ENCODE measurements at regions not wholly inside any gene's neighbourhood (a gene's known extent, or its start where the extent isn't known, plus 50 kb on each side); places are given as distances from the start of the nearest gene placed in this dataset.

- Mint-ChIP-seq H3K27ac (no peak overlapping the region), H3K36me3 (ENCODE audit: low read depth) (no peaks in the 10 kb centered on the region), H3K4me1 (no peaks in the 10 kb centered on the region), H3K9me3 (no peaks in the 10 kb centered on the region), H3K4me3 (no peak overlapping the region), H3K27me3 (ENCODE audit: low read depth) (peaks cover 14% of the 10 kb centered on the region)
- TF ChIP-seq, protein P1, sequence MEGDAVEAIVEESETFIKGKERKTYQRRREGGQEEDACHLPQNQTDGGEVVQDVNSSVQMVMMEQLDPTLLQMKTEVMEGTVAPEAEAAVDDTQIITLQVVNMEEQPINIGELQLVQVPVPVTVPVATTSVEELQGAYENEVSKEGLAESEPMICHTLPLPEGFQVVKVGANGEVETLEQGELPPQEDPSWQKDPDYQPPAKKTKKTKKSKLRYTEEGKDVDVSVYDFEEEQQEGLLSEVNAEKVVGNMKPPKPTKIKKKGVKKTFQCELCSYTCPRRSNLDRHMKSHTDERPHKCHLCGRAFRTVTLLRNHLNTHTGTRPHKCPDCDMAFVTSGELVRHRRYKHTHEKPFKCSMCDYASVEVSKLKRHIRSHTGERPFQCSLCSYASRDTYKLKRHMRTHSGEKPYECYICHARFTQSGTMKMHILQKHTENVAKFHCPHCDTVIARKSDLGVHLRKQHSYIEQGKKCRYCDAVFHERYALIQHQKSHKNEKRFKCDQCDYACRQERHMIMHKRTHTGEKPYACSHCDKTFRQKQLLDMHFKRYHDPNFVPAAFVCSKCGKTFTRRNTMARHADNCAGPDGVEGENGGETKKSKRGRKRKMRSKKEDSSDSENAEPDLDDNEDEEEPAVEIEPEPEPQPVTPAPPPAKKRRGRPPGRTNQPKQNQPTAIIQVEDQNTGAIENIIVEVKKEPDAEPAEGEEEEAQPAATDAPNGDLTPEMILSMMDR (IDR thresholded peaks at IDR 0.05; ENCODE audit: unreplicated experiment in 3 of 3), result no peak
Observed at GRCh38 chr17:31758646-31759045, 100.4 kb downstream of the COPRS start.

DNA sequence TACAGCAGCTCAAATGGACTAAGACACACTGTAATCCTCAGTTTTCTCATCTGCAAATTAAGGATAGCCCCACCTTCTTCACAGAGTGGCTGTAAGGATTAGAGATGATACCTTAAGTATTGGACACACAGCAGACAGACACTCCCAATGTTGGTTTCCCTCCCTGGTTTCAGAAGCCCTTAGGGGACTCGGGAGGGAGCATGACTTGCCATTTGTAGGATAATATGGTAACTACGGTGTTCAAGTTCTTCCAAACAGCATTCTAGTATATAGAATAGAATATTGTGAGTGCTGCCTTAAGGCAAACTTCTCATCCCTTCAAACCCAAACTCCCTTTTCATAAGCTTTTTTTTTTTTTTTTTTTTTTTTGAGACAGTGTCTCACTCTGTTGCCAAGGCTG lies 101.9 kb downstream of the COPRS start:
- no peaks in the 10 kb centered on the region for H3K36me3 Mint-ChIP-seq (ENCODE audit: low read depth)
- H3K27me3 Mint-ChIP-seq (ENCODE audit: low read depth), result peaks cover 11% of the 10 kb centered on the region
- no peaks in the 10 kb centered on the region for H3K4me1 Mint-ChIP-seq
- no peak overlapping the region for H3K27ac Mint-ChIP-seq
- H3K9me3 Mint-ChIP-seq, result no peaks in the 10 kb centered on the region
- TF ChIP-seq, protein P1 (IDR thresholded peaks at IDR 0.05; ENCODE audit: unreplicated experiment in 3 of 3), result no peak
- H3K4me3 Mint-ChIP-seq, result no peak overlapping the region

DNA sequence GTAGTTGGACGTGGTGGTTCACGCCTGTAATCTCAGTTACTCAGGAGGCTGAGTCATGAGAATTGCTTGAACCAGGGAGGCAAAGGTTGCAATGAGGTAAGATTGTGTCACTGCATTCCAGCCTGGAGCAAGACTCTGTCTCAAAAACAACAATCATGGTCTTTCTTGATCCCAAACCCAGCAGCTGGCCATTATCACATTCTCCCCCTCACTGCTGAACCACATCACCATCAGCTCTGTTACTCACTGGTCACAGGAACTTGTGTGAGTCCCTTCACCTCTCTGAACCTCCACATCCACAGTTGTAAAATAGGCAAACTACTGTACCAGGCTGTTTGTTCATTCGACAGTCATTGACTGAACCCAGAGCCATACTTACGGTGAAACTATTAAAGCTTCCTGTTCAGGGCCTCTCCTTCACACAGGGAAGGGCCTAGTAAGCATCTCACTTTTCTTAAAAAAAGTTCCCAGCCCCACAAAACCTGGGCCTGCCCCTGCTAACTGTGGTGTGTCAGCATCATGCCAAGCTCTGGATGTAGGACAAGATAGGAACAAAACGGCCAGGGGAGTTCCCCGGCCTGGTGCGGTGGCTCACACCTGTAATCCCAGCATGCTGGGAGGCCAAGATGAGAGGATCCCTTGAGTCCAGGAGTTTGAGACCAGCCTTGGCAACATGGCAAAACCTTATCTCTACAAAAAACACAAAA lies 104.7 kb downstream of the COPRS start:
- H3K36me3 Mint-ChIP-seq (ENCODE audit: low read depth), result no peaks in the 10 kb centered on the region
- TF ChIP-seq, protein P1 (IDR thresholded peaks at IDR 0.05; ENCODE audit: unreplicated experiment in 3 of 3), result no peak
- no peaks in the 10 kb centered on the region for H3K4me1 Mint-ChIP-seq
- H3K9me3 Mint-ChIP-seq, result no peaks in the 10 kb centered on the region
- H3K27me3 Mint-ChIP-seq (ENCODE audit: low read depth), result peaks cover 8% of the 10 kb centered on the region
- H3K27ac Mint-ChIP-seq, result no peak overlapping the region
- no peak overlapping the region for H3K4me3 Mint-ChIP-seq

DNA sequence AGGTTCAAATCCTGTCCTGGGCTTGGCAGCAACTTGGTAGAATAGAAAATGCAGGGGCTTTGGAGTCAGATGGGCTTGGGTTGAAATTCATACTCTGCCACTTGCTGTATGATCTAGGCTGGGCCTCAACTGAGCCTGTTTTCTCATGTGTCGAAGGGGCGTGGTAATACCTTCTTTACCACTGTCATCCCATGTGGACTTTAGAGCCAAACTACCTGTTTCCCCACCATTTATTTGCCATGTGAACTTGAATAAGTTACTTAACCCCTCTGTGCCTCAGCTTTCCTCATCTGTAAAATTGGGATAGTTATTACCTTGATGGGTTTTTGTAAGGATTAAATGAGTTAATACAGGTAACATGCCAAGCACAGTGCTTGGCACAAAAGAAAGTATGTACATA lies 106.0 kb downstream of the COPRS start:
- H3K4me3 Mint-ChIP-seq, result no peak overlapping the region
- H3K27ac Mint-ChIP-seq, result no peak overlapping the region
- H3K9me3 Mint-ChIP-seq, result no peaks in the 10 kb centered on the region
- no peaks in the 10 kb centered on the region for H3K27me3 Mint-ChIP-seq (ENCODE audit: low read depth)
- no peaks in the 10 kb centered on the region for H3K4me1 Mint-ChIP-seq
- TF ChIP-seq, protein P1 (IDR thresholded peaks at IDR 0.05; ENCODE audit: unreplicated experiment in 3 of 3), result no peak
- H3K36me3 Mint-ChIP-seq (ENCODE audit: low read depth), result no peaks in the 10 kb centered on the region

DNA sequence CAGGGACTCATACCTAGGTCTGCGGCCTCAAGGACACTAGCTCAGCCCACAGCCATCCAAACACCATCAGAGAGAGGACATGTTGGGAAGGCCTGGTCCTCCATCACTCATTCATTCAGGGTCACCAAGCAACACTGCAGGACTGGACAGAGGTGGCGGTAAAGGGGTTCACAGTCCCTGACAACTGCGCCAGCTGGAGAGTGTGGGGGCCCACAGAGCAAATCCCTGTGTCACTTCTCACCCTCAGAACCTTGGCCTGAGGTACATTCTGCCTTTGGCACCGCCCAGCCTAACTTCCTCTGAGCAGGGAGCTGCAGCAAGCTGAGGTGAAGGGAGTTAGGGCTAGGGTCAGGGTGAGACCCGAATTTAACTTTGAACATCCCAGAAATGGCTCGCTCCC lies 106.5 kb downstream of the COPRS start:
- TF ChIP-seq, protein P1 (IDR thresholded peaks at IDR 0.05; ENCODE audit: unreplicated experiment in 3 of 3), result no peak
- no peaks in the 10 kb centered on the region for H3K9me3 Mint-ChIP-seq
- no peaks in the 10 kb centered on the region for H3K36me3 Mint-ChIP-seq (ENCODE audit: low read depth)
- H3K27ac Mint-ChIP-seq, result no peak overlapping the region
- no peak overlapping the region for H3K4me3 Mint-ChIP-seq
- H3K4me1 Mint-ChIP-seq, result no peaks in the 10 kb centered on the region
- H3K27me3 Mint-ChIP-seq (ENCODE audit: low read depth), result no peaks in the 10 kb centered on the region

DNA sequence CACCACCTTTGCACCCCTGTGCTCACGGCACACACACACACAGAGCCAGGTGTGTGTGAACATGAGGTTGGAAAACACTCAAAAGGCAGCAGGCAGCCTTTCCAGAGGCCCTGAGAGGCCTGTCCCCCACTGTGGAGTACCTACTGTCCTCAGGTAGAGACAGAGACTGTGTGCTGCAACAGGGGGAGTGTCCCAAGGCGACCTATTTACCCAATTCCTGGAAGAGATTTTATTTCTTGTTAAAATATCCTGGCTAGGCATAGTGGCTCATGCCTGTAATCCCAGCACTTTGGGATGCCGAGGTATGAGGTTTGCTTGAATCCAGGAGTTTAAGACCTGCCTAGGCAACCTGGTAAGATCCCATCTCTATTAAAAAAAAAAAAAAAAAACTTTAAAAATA lies 108.5 kb downstream of the COPRS start:
- H3K27me3 Mint-ChIP-seq (ENCODE audit: low read depth), result peaks cover 4% of the 10 kb centered on the region
- no peaks in the 10 kb centered on the region for H3K36me3 Mint-ChIP-seq (ENCODE audit: low read depth)
- TF ChIP-seq, protein P1 (IDR thresholded peaks at IDR 0.05; ENCODE audit: unreplicated experiment in 3 of 3), result no peak
- H3K4me1 Mint-ChIP-seq, result peaks cover 10% of the 10 kb centered on the region
- H3K4me3 Mint-ChIP-seq, result no peak overlapping the region
- H3K9me3 Mint-ChIP-seq, result no peaks in the 10 kb centered on the region
- H3K27ac Mint-ChIP-seq, result no peak overlapping the region

All from nephron (organoid).